Amygdala (tissue), 56 donors: ENCODE measurements at regions not wholly inside any gene's neighbourhood (a gene's known extent, or its start where the extent isn't known, plus 50 kb on each side); places are given as distances from the start of the nearest gene placed in this dataset.

Experiments
- DNase-seq, 56 donors: peaks; one replicate each; lab custom pipeline; 2025; lab: John Stamatoyannopoulos, UW

GRCh38 chr11:92317222-92317621 lies 92.6 kb downstream of the FAT3 start:
- DNase-seq: no peak

- no peak for DNase-seq
Measured at GRCh38 chr11:92317721-92318120, 93.1 kb downstream of the FAT3 start.

- no peak for DNase-seq
Measured at GRCh38 chr11:92322225-92322624, 97.6 kb downstream of the FAT3 start.

- no peak for DNase-seq
Measured at GRCh38 chr11:92324890-92325289, 100.3 kb downstream of the FAT3 start.

GRCh38 chr11:92325416-92325815 lies 100.8 kb downstream of the FAT3 start:
- DNase-seq: no peak

GRCh38 chr11:92329137-92329536 lies 104.5 kb downstream of the FAT3 start:
- no peak for DNase-seq

- DNase-seq: no peak
Measured at GRCh38 chr11:92329646-92330045, 105.0 kb downstream of the FAT3 start.

- no peak for DNase-seq
Measured at GRCh38 chr11:92330114-92330513, 105.5 kb downstream of the FAT3 start.

GRCh38 chr11:92332986-92333385 lies 108.4 kb downstream of the FAT3 start:
- DNase-seq: no peak

- DNase-seq: peak in 1 of 56 donors; percentile 1
Measured at GRCh38 chr11:92340839-92341238, 116.2 kb downstream of the FAT3 start.

GRCh38 chr11:92342034-92342720 lies 117.6 kb downstream of the FAT3 start:
- DNase-seq: no peak

GRCh38 chr11:92342886-92343285 lies 118.3 kb downstream of the FAT3 start:
- no peak for DNase-seq

- DNase-seq: no peak
Measured at GRCh38 chr11:92346220-92346619, 121.6 kb downstream of the FAT3 start.

GRCh38 chr11:92347454-92347853 lies 122.8 kb downstream of the FAT3 start:
- DNase-seq: no peak

GRCh38 chr11:92349486-92350156 lies 125.0 kb downstream of the FAT3 start:
- no peak for DNase-seq

- no peak for DNase-seq
Measured at GRCh38 chr11:92357344-92357743, 132.7 kb downstream of the FAT3 start.

- DNase-seq: no peak
Measured at GRCh38 chr11:92357841-92358240, 133.2 kb downstream of the FAT3 start.

- DNase-seq: no peak
Measured at GRCh38 chr11:92361551-92361950, 136.9 kb downstream of the FAT3 start.

GRCh38 chr11:92362989-92363388 lies 138.4 kb downstream of the FAT3 start:
- DNase-seq: no peak

GRCh38 chr11:92364177-92364576 lies 139.6 kb downstream of the FAT3 start:
- no peak for DNase-seq

GRCh38 chr11:92376146-92376599 lies 151.6 kb downstream of the FAT3 start:
- no peak for DNase-seq

- DNase-seq: no peak
Measured at GRCh38 chr11:92376680-92377079, 152.1 kb downstream of the FAT3 start.
